ENCODE measurements at regions not wholly inside any gene's neighbourhood (a gene's known extent, or its start where the extent isn't known, plus 50 kb on each side); places are given as distances from the start of the nearest gene placed in this dataset.

DNA sequence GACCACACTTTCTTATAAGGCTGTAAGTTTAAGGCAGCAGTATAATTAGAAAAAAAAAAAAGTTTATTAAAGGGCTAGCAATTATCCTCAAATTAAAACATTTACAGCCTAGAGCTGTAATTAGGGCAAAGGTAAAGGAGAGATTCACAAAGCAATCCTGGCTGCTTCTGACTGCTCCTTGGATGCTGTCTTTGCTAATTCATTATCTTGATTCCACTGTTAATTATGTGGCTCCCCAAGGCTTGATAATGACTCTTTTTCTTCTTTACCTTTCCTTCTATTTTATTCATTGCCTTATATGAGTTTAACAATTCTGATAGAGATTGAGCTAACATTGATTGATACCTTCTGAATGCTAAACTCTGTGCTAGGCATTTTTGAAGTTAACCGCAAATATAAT is 476.5 kb downstream of the DTWD2 start (continued):
- no peak for TF ChIP-seq NR2F1 (conservative IDR thresholded peaks at IDR 0.05)
- TF ChIP-seq, protein P1, sequence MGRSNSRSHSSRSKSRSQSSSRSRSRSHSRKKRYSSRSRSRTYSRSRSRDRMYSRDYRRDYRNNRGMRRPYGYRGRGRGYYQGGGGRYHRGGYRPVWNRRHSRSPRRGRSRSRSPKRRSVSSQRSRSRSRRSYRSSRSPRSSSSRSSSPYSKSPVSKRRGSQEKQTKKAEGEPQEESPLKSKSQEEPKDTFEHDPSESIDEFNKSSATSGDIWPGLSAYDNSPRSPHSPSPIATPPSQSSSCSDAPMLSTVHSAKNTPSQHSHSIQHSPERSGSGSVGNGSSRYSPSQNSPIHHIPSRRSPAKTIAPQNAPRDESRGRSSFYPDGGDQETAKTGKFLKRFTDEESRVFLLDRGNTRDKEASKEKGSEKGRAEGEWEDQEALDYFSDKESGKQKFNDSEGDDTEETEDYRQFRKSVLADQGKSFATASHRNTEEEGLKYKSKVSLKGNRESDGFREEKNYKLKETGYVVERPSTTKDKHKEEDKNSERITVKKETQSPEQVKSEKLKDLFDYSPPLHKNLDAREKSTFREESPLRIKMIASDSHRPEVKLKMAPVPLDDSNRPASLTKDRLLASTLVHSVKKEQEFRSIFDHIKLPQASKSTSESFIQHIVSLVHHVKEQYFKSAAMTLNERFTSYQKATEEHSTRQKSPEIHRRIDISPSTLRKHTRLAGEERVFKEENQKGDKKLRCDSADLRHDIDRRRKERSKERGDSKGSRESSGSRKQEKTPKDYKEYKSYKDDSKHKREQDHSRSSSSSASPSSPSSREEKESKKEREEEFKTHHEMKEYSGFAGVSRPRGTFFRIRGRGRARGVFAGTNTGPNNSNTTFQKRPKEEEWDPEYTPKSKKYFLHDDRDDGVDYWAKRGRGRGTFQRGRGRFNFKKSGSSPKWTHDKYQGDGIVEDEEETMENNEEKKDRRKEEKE (IDR thresholded peaks at IDR 0.05), result no peak
- TF ChIP-seq TCF12 (IDR thresholded peaks at IDR 0.05; ENCODE audit: low read depth, low read length), result no peak
- TF ChIP-seq, protein P2, sequence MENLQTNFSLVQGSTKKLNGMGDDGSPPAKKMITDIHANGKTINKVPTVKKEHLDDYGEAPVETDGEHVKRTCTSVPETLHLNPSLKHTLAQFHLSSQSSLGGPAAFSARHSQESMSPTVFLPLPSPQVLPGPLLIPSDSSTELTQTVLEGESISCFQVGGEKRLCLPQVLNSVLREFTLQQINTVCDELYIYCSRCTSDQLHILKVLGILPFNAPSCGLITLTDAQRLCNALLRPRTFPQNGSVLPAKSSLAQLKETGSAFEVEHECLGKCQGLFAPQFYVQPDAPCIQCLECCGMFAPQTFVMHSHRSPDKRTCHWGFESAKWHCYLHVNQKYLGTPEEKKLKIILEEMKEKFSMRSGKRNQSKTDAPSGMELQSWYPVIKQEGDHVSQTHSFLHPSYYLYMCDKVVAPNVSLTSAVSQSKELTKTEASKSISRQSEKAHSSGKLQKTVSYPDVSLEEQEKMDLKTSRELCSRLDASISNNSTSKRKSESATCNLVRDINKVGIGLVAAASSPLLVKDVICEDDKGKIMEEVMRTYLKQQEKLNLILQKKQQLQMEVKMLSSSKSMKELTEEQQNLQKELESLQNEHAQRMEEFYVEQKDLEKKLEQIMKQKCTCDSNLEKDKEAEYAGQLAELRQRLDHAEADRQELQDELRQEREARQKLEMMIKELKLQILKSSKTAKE (IDR thresholded peaks at IDR 0.05; ENCODE audit: low read depth, poor library complexity, severe bottlenecking), result no peak
- TF ChIP-seq POLR2AphosphoS5 (IDR thresholded peaks at IDR 0.05; ENCODE audit: low read length), result no peak

GRCh38 chr5:118506217-118506852 is 482.0 kb downstream of the DTWD2 start:
- intact Hi-C loops (cut with micrococcal nuclease; ENCODE audit: unreplicated experiment), result no loop called here
- in situ Hi-C loops (cut with MboI), result no loop called here
- H3K36me3 ChIP-seq (ENCODE audit: control insufficient read depth in 2 of 2, insufficient read depth in 2 of 2, low read length in 1 of 2), result no peaks in the 10 kb centered on the region
- H3K9me3 ChIP-seq (replicated peaks; ENCODE audit: control insufficient read depth, insufficient read depth, low read length), result no peaks in the 10 kb centered on the region; the same call in 2 of the 3 replicates
- H4K20me1 ChIP-seq (ENCODE audit: control insufficient read depth, insufficient read depth), result no peaks in the 10 kb centered on the region
- peak; percentile 97 for ATAC-seq
- FAIRE-seq, result no peak
- ChIA-PET RAD21 (ENCODE audit: unreplicated experiment) (no interaction called here), CTCF (interaction anchor here (0.7 to 1.8 kb wide), 3 partner anchors 9 to 287 kb away, joined by 3 to 5 read pairs (median 3); no protein-coding TSS in a partner anchor), SMC1A (ENCODE audit: uncharacterized antibody, unreplicated experiment) (no interaction called here), POLR2A (no interaction called here)
- 0% methylated on average over 4 of the region's 4 CpGs for WGBS (ENCODE audit: insufficient coverage, insufficient replicate concordance, low lambda C conversion rate, missing lambda C conversion rate)
- H3K79me2 ChIP-seq (ENCODE audit: control insufficient read depth, insufficient read depth, low read length), result no peaks in the 10 kb centered on the region
- no TSS peak for BruUV-seq (replicated peaks)
- H3K27me3 ChIP-seq (replicated peaks in 1 of 2; ENCODE audit: control insufficient read depth in 2 of 2, insufficient read depth in 2 of 2, low read length in 1 of 2), result no peaks in the 10 kb centered on the region
- no peaks in the 10 kb centered on the region; the same call in 1 of the 2 replicates for H3K4me1 ChIP-seq (ENCODE audit: control insufficient read depth, insufficient read depth, low read length)
- DNase-seq (ENCODE audit: low read depth, low spot score), result peak; percentile 57
- no peak overlapping the region for H3K4me3 ChIP-seq
- no peak overlapping the region for H3K27ac ChIP-seq (ENCODE audit: control insufficient read depth, insufficient read depth)
- no peak overlapping the region for H3K4me2 ChIP-seq (ENCODE audit: control insufficient read depth, insufficient read depth)
- no peak overlapping the region for H3K9ac ChIP-seq (ENCODE audit: control insufficient read depth, insufficient read depth, low read length)
- no peak overlapping the region for H2AFZ ChIP-seq (ENCODE audit: control insufficient read depth, low read depth, low read length)
- TF ChIP-seq TCF3 (IDR thresholded peaks at IDR 0.05; ENCODE audit: borderline replicate concordance, insufficient read depth, low read depth, low read length), result no peak
- TF ChIP-seq, protein P3, sequence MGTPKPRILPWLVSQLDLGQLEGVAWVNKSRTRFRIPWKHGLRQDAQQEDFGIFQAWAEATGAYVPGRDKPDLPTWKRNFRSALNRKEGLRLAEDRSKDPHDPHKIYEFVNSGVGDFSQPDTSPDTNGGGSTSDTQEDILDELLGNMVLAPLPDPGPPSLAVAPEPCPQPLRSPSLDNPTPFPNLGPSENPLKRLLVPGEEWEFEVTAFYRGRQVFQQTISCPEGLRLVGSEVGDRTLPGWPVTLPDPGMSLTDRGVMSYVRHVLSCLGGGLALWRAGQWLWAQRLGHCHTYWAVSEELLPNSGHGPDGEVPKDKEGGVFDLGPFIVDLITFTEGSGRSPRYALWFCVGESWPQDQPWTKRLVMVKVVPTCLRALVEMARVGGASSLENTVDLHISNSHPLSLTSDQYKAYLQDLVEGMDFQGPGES (IDR thresholded peaks at IDR 0.05), result no peak
- no peak for TF ChIP-seq ZBED1 (IDR thresholded peaks at IDR 0.05; ENCODE audit: borderline replicate concordance)
- TF ChIP-seq SMAD1 (IDR thresholded peaks at IDR 0.05; ENCODE audit: low read depth, partially characterized antibody), result no peak
- no peak for TF ChIP-seq BCL11A (IDR thresholded peaks at IDR 0.05; ENCODE audit: low read depth, low read length)
- TF ChIP-seq SRF (IDR thresholded peaks at IDR 0.05; ENCODE audit: low read depth in 2 of 2, low read length in 2 of 2), result no peak
- no peak for TF ChIP-seq ZNF622 (IDR thresholded peaks at IDR 0.05)
- TF ChIP-seq CBX5 (IDR thresholded peaks at IDR 0.05; ENCODE audit: low read depth), result no peak
- no peak for TF ChIP-seq KLF5 (IDR thresholded peaks at IDR 0.05; ENCODE audit: partially characterized antibody)
- TF ChIP-seq RUNX3 (IDR thresholded peaks at IDR 0.05; ENCODE audit: low read length), result no peak
- TF ChIP-seq ATF7 (IDR thresholded peaks at IDR 0.05; ENCODE audit: low read depth), result peak; percentile 50; the same call in 1 of the 2 replicates
- no peak for TF ChIP-seq NFIC (IDR thresholded peaks at IDR 0.05; ENCODE audit: low read depth, low read length)
- no peak for TF ChIP-seq TAF1 (IDR thresholded peaks at IDR 0.05; ENCODE audit: borderline replicate concordance, low read depth, low read length)

Measured in GM12878 (cell line).